ENCODE measurements at regions not wholly inside any gene's neighbourhood (a gene's known extent, or its start where the extent isn't known, plus 50 kb on each side); places are given as distances from the start of the nearest gene placed in this dataset.
A peak's percentile ranks its signal among the peaks of the same experiment; 100 is the strongest.
"Not testable (repeated sequence)": the region's sequence is repeated elsewhere in the genome, so short reads cannot be mapped to it uniquely, and the experiment has no call there.

DNA sequence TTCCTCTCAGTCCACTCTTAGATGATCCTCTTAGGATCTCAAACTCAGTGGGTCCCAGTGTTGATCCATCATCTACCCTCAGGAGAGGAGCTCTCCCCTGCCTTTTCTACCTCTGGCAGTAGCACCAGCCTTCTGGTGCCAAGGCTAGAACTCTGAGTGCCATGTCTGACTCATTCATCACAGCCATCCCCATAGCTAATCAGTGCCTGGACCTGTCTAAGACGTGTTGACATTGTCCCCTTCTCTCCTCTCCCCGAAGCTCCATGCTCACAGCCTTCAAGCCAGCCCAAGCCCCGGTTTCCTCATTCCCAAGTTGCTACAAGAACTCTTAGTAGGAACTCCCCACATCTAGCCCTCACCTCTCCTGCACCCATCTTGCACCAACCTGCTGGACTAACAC lies 73.5 kb upstream of the GRIN2A start:
- 47 to 84% (median 76%) methylated on average over 3 of the region's 3 CpGs for WGBS, 5 donors
- intact Hi-C loops (cut with DNase I; ENCODE audit: low total_unique reads) = loop anchor here (2.0 kb wide), 1 partner anchor 255 kb away; no protein-coding TSS in a partner anchor
- TF ChIP-seq, protein P1, sequence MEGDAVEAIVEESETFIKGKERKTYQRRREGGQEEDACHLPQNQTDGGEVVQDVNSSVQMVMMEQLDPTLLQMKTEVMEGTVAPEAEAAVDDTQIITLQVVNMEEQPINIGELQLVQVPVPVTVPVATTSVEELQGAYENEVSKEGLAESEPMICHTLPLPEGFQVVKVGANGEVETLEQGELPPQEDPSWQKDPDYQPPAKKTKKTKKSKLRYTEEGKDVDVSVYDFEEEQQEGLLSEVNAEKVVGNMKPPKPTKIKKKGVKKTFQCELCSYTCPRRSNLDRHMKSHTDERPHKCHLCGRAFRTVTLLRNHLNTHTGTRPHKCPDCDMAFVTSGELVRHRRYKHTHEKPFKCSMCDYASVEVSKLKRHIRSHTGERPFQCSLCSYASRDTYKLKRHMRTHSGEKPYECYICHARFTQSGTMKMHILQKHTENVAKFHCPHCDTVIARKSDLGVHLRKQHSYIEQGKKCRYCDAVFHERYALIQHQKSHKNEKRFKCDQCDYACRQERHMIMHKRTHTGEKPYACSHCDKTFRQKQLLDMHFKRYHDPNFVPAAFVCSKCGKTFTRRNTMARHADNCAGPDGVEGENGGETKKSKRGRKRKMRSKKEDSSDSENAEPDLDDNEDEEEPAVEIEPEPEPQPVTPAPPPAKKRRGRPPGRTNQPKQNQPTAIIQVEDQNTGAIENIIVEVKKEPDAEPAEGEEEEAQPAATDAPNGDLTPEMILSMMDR (IDR thresholded peaks at IDR 0.05) = no peak
- TF ChIP-seq EP300 (IDR thresholded peaks at IDR 0.05) (no peak), POLR2A (IDR thresholded peaks at IDR 0.05) (no peak)

DNA sequence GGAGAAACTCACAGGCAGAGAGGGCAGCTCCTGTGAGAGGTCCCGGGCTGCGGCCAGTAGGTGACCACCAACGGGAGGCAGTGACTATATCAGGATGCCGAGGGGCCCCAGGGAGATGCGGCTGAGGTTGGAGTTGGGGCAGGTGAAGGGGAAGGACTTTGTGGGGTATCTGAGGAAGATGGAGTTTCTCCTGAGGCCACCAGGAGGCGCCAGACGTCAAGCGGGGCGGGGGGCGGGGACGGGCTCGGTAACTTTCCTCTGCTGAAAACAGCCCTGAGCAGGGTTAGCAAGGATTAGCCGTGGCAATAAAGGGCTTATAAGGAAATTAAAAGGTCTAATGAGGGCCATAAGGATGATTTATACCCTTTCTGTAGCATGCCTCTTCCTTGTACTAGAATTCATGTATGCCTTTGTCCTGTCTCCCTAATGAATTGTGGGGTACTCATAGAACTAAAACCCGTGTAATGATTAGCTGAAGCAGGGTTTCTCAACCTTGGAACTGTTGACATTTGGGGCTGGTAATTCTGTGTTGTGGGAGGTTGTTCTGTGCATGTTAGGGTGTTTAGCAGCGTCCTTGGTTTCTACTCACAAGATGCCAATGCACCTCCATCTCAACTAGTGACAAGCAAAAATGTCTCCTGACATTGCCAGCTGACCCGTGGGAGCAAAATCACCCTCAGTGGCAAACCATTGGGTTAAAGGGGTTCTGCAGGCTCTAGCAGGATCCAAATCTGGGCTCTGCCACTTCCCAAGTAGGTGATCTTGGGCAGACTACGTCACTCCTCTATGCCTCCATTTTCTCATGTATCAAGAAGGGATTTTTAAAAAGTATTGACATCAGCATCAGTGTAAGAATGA lies 74.8 kb upstream of the GRIN2A start:
- intact Hi-C loops (cut with DNase I; ENCODE audit: low total_unique reads) = loop anchor here (2.0 kb wide), 1 partner anchor 254 kb away; no protein-coding TSS in a partner anchor
- TF ChIP-seq, protein P1 (IDR thresholded peaks at IDR 0.05) = peak in 5 of 7 experiments; percentile 52 to 86 (median 62)
- TF ChIP-seq EP300 (IDR thresholded peaks at IDR 0.05) = no peak
- 12 to 20% (median 15%) methylated on average over 16 to 17 of the region's 17 CpGs for WGBS, 5 donors
- no peak overlapping the region for H3K27ac ChIP-seq
- no peaks in the 10 kb centered on the region for H3K9me3 ChIP-seq
- peaks cover 0 to 27% (median 0%) of the 10 kb centered on the region in 3 donors for H3K27me3 ChIP-seq
- peaks cover 0 to 8% (median 3%) of the 10 kb centered on the region in 4 donors for H3K4me1 ChIP-seq
- no peaks in the 10 kb centered on the region for H3K36me3 ChIP-seq
- DNase-seq = peak; percentile 50 to 78
- no peak overlapping the region for H3K4me3 ChIP-seq

More for the DNA sequence above, 73.5 kb upstream of the GRIN2A start:
- no peaks in the 10 kb centered on the region for H3K9me3 ChIP-seq
- DNase-seq = no peak
- peaks cover 0 to 34% (median 0%) of the 10 kb centered on the region in 3 donors for H3K27me3 ChIP-seq
- no peak overlapping the region for H3K4me3 ChIP-seq
- H3K27ac ChIP-seq = no peak overlapping the region
- peaks cover 0 to 8% (median 3%) of the 10 kb centered on the region in 4 donors for H3K4me1 ChIP-seq
- no peaks in the 10 kb centered on the region for H3K36me3 ChIP-seq

DNA sequence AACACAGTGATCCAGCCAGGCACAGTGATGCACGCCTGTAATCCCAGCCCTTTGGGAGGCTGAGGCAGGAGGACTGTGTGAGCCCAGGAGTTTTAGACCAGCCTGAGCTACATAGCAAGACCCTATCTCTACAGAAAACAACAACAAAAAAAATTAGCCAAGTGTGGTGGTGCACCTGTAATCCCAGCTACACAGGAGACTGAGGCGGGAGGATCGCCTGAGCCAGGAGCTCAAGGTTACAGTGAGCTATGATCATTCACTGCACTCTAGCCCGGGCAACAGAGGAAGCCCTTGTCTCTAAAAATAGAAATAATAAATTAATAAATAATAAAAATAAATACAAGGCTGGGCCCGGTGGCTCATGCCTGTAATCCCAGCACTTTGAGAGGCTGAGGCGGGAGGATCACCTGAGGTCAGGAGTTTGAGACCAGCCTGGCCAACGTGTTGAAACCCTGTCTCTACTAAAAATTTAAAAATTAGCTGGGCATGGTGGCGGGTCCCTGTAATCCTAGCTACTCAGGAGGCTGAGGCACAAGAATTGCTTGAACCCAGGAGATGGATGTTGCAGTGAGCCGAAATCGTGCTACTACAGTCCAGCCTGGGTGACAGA lies 75.5 kb upstream of the GRIN2A start:
- not testable (repeated sequence) for H3K9me3 ChIP-seq, H3K36me3 ChIP-seq, H3K27ac ChIP-seq, H3K4me3 ChIP-seq, H3K4me1 ChIP-seq, DNase-seq
- intact Hi-C loops (cut with DNase I; ENCODE audit: low total_unique reads) = loop anchor here (2.0 kb wide), 1 partner anchor 253 kb away; no protein-coding TSS in a partner anchor
- 73 to 85% (median 78%) methylated on average over 10 of the region's 10 CpGs for WGBS, 5 donors
- peaks cover 0 to 20% (median 0%) of the 10 kb centered on the region in 3 donors for H3K27me3 ChIP-seq

DNA sequence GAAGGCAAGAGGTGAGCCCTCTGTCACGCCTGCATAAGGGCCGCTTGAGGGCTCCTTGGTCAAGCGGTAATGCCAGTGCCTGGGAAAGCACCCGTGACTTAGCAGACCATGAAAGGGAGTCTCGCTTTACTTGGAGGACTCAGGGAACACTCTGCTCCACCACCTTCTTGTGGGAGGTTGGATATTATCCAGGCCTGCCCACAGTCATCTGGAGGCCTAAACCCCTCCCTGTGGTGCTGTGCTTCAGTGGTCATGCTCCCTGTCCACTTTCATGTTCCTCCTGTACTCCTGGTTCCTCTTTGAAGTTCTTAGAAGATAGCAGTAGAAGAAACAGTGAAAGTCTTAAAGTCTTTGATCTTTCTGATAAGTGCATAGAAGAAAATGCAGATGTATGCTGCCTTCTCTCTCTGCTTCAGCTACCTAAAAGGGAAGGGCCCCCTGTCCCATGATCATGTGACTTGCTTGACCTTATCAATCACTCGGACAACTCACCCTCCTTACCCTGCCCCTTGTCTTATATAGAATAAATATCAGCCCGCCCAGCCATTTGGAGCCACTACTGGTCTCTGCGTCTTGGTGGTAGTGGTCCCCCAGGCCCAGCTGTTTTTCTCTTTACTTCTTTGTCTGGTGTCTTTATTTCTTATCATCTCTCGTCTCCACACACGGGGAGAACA lies 76.8 kb upstream of the GRIN2A start:
- not testable (repeated sequence) for H3K9me3 ChIP-seq, DNase-seq

DNA sequence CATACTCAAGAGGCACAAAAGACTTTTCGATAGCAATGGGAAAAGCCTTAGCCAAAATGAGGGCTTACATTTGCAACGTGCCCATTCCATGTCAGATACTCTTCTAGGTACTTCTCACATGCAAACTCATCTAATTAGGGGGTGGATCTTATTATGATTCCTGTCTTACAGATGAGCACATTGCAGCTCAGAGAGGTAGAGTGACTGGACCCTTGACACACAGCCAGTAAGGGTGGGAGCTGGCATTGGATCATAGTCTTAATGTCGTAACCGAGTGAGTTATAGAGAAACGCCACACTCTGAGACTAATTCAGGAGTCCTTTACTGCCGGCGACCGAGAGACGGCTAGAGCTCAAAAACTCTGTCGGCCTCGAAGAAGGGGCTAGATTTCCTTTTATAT lies 78.8 kb upstream of the GRIN2A start:
- DNase-seq = no peak
- H3K9me3 ChIP-seq = no peaks in the 10 kb centered on the region
- TF ChIP-seq EP300 (IDR thresholded peaks at IDR 0.05) (no peak), POLR2A (IDR thresholded peaks at IDR 0.05) (no peak), POLR2AphosphoS5 (IDR thresholded peaks at IDR 0.05) (no peak)
- TF ChIP-seq, protein P1 (IDR thresholded peaks at IDR 0.05) = no peak
- H3K27me3 ChIP-seq = peaks cover 0 to 3% (median 0%) of the 10 kb centered on the region in 3 donors
- 43 to 65% (median 56%) methylated on average over 11 of the region's 11 CpGs for WGBS, 5 donors
- intact Hi-C loops (cut with DNase I; ENCODE audit: low total_unique reads) = no loop called here
- H3K36me3 ChIP-seq = no peaks in the 10 kb centered on the region
- H3K4me1 ChIP-seq = peaks cover 0 to 8% (median 3%) of the 10 kb centered on the region in 4 donors
- no peak overlapping the region for H3K4me3 ChIP-seq
- no peak overlapping the region for H3K27ac ChIP-seq

More for the DNA sequence above, 76.8 kb upstream of the GRIN2A start:
- 64 to 79% (median 73%) methylated on average over 10 of the region's 10 CpGs for WGBS, 5 donors
- H3K36me3 ChIP-seq; H3K4me1 ChIP-seq; intact Hi-C loops (cut with DNase I; ENCODE audit: low total_unique reads); H3K27ac ChIP-seq; H3K4me3 ChIP-seq: not testable (repeated sequence)
- peaks cover 0 to 18% (median 0%) of the 10 kb centered on the region in 3 donors for H3K27me3 ChIP-seq

DNA sequence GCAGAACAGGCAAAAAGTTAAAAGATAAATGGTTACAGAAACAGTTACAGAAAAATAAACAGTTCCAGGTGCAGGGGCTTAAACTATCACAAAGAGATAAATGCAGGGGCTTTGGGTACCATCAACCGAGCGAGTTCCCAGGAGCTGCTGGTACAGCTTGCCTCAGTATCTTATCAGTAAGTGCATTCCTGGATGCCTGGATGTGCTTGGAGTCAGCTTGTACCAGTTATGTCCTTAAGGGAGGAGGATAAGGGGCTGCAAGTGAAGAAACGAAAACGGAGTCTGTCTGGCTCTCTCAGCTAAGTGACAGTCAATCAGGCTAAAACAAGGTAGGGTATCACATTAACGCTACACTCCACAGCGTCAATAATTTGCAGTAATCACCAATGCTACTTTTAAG lies 79.3 kb upstream of the GRIN2A start:
- H3K4me3 ChIP-seq; intact Hi-C loops (cut with DNase I; ENCODE audit: low total_unique reads); H3K27me3 ChIP-seq; H3K27ac ChIP-seq; DNase-seq; H3K36me3 ChIP-seq; H3K4me1 ChIP-seq; H3K9me3 ChIP-seq: not testable (repeated sequence)
- 27 to 45% (median 38%) methylated on average over 6 of the region's 6 CpGs for WGBS, 5 donors

All from stomach (tissue), 8 donors.